ENCODE measurements at regions not wholly inside any gene's neighbourhood (a gene's known extent, or its start where the extent isn't known, plus 50 kb on each side); places are given as distances from the start of the nearest gene placed in this dataset.
"Not testable (repeated sequence)": the region's sequence is repeated elsewhere in the genome, so short reads cannot be mapped to it uniquely, and the experiment has no call there.

DNA sequence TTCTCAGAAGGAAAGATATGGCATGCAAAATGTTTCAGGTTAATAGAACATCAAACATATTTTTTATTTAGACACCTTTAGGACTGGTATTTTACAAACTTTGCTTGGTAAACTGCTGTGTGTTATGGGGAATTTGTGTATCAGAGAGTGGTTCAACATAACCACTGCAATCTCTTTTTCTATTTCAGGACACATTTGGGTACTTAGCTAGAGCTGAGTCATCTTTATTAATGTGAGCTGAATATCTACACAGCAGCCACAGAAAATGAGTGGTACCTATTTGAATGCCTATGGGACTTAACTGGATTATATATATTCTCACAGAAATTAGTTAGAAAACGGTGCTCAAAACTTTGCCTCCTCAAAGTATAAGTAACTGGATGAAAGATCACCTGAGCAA lies 179.8 kb downstream of the SPDYE17 start:
- TF ChIP-seq, protein P1, sequence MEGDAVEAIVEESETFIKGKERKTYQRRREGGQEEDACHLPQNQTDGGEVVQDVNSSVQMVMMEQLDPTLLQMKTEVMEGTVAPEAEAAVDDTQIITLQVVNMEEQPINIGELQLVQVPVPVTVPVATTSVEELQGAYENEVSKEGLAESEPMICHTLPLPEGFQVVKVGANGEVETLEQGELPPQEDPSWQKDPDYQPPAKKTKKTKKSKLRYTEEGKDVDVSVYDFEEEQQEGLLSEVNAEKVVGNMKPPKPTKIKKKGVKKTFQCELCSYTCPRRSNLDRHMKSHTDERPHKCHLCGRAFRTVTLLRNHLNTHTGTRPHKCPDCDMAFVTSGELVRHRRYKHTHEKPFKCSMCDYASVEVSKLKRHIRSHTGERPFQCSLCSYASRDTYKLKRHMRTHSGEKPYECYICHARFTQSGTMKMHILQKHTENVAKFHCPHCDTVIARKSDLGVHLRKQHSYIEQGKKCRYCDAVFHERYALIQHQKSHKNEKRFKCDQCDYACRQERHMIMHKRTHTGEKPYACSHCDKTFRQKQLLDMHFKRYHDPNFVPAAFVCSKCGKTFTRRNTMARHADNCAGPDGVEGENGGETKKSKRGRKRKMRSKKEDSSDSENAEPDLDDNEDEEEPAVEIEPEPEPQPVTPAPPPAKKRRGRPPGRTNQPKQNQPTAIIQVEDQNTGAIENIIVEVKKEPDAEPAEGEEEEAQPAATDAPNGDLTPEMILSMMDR (IDR thresholded peaks at IDR 0.05), result not testable (repeated sequence)
- not testable (repeated sequence) for TF ChIP-seq POLR2A (IDR thresholded peaks at IDR 0.05); POLR2AphosphoS5 (IDR thresholded peaks at IDR 0.05; ENCODE audit: insufficient read depth in 1 of 2, low read depth in 1 of 2)
